ENCODE measurements at regions not wholly inside any gene's neighbourhood (a gene's known extent, or its start where the extent isn't known, plus 50 kb on each side); places are given as distances from the start of the nearest gene placed in this dataset.

- DNase-seq = no peak
Measured at GRCh38 chr12:34292736-34293625, 270.7 kb downstream of the ALG10 start.

- DNase-seq = no peak
Measured at GRCh38 chr12:34294137-34294536, 271.8 kb downstream of the ALG10 start.

GRCh38 chr12:34294671-34295365 lies 272.5 kb downstream of the ALG10 start:
- DNase-seq = no peak

GRCh38 chr12:34295366-34296142 lies 273.3 kb downstream of the ALG10 start:
- DNase-seq = no peak

- DNase-seq = no peak
Measured at GRCh38 chr12:34296143-34297041, 274.1 kb downstream of the ALG10 start.

GRCh38 chr12:34297126-34297789 lies 275.0 kb downstream of the ALG10 start:
- DNase-seq = no peak

- no peak for DNase-seq
Measured at GRCh38 chr12:34297790-34298164, 275.5 kb downstream of the ALG10 start.

GRCh38 chr12:34298176-34298970 lies 276.1 kb downstream of the ALG10 start:
- no peak for DNase-seq

- DNase-seq = no peak
Measured at GRCh38 chr12:34298971-34299801, 276.9 kb downstream of the ALG10 start.

- DNase-seq = no peak
Measured at GRCh38 chr12:34299802-34300193, 277.5 kb downstream of the ALG10 start.

GRCh38 chr12:34300376-34301250 lies 278.3 kb downstream of the ALG10 start:
- DNase-seq = no peak

- DNase-seq = no peak
Measured at GRCh38 chr12:34301251-34302130, 279.2 kb downstream of the ALG10 start.

- no peak for DNase-seq
Measured at GRCh38 chr12:34302131-34302885, 280.0 kb downstream of the ALG10 start.

GRCh38 chr12:34303091-34303870 lies 281.0 kb downstream of the ALG10 start:
- no peak for DNase-seq

- DNase-seq = no peak
Measured at GRCh38 chr12:34304001-34304400, 281.7 kb downstream of the ALG10 start.

- no peak for DNase-seq
Measured at GRCh38 chr12:34304546-34304945, 282.2 kb downstream of the ALG10 start.

Measured in fibroblast of skin of right quadriceps (primary cell).